ENCODE measurements at regions not wholly inside any gene's neighbourhood (a gene's known extent, or its start where the extent isn't known, plus 50 kb on each side); places are given as distances from the start of the nearest gene placed in this dataset.

DNA sequence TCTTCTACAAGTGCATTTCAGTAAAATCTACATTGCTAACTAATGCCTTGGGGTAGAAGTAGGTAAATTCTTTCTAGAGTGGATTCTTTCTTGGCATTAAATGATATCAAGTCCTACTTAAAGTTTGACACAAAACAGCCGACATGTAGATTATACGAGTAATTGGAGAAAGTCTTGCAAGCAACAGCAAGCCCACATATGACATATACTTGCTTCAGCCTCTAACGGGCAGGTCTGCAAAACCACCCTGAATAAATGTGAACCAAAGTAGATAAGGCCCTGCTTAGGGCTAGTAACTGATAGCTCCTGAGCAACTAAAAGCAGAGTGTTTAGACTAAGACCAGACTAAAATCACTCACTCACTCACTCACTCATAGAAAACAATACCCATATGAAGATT lies 203.2 kb downstream of the LTN1 start:
- TF ChIP-seq, protein P1, sequence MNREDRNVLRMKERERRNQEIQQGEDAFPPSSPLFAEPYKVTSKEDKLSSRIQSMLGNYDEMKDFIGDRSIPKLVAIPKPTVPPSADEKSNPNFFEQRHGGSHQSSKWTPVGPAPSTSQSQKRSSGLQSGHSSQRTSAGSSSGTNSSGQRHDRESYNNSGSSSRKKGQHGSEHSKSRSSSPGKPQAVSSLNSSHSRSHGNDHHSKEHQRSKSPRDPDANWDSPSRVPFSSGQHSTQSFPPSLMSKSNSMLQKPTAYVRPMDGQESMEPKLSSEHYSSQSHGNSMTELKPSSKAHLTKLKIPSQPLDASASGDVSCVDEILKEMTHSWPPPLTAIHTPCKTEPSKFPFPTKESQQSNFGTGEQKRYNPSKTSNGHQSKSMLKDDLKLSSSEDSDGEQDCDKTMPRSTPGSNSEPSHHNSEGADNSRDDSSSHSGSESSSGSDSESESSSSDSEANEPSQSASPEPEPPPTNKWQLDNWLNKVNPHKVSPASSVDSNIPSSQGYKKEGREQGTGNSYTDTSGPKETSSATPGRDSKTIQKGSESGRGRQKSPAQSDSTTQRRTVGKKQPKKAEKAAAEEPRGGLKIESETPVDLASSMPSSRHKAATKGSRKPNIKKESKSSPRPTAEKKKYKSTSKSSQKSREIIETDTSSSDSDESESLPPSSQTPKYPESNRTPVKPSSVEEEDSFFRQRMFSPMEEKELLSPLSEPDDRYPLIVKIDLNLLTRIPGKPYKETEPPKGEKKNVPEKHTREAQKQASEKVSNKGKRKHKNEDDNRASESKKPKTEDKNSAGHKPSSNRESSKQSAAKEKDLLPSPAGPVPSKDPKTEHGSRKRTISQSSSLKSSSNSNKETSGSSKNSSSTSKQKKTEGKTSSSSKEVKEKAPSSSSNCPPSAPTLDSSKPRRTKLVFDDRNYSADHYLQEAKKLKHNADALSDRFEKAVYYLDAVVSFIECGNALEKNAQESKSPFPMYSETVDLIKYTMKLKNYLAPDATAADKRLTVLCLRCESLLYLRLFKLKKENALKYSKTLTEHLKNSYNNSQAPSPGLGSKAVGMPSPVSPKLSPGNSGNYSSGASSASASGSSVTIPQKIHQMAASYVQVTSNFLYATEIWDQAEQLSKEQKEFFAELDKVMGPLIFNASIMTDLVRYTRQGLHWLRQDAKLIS (CRISPR knock-in tag; IDR thresholded peaks at IDR 0.05; ENCODE audit: borderline replicate concordance): no peak
- TF ChIP-seq, protein P2, sequence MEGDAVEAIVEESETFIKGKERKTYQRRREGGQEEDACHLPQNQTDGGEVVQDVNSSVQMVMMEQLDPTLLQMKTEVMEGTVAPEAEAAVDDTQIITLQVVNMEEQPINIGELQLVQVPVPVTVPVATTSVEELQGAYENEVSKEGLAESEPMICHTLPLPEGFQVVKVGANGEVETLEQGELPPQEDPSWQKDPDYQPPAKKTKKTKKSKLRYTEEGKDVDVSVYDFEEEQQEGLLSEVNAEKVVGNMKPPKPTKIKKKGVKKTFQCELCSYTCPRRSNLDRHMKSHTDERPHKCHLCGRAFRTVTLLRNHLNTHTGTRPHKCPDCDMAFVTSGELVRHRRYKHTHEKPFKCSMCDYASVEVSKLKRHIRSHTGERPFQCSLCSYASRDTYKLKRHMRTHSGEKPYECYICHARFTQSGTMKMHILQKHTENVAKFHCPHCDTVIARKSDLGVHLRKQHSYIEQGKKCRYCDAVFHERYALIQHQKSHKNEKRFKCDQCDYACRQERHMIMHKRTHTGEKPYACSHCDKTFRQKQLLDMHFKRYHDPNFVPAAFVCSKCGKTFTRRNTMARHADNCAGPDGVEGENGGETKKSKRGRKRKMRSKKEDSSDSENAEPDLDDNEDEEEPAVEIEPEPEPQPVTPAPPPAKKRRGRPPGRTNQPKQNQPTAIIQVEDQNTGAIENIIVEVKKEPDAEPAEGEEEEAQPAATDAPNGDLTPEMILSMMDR (IDR thresholded peaks at IDR 0.05): no peak
- no peak for TF ChIP-seq TEAD4 (CRISPR knock-in tag; IDR thresholded peaks at IDR 0.05)
- TF ChIP-seq, protein P3, sequence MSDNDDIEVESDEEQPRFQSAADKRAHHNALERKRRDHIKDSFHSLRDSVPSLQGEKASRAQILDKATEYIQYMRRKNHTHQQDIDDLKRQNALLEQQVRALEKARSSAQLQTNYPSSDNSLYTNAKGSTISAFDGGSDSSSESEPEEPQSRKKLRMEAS (CRISPR knock-in tag; IDR thresholded peaks at IDR 0.05): no peak
- TF ChIP-seq, protein P4, sequence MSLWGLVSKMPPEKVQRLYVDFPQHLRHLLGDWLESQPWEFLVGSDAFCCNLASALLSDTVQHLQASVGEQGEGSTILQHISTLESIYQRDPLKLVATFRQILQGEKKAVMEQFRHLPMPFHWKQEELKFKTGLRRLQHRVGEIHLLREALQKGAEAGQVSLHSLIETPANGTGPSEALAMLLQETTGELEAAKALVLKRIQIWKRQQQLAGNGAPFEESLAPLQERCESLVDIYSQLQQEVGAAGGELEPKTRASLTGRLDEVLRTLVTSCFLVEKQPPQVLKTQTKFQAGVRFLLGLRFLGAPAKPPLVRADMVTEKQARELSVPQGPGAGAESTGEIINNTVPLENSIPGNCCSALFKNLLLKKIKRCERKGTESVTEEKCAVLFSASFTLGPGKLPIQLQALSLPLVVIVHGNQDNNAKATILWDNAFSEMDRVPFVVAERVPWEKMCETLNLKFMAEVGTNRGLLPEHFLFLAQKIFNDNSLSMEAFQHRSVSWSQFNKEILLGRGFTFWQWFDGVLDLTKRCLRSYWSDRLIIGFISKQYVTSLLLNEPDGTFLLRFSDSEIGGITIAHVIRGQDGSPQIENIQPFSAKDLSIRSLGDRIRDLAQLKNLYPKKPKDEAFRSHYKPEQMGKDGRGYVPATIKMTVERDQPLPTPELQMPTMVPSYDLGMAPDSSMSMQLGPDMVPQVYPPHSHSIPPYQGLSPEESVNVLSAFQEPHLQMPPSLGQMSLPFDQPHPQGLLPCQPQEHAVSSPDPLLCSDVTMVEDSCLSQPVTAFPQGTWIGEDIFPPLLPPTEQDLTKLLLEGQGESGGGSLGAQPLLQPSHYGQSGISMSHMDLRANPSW (CRISPR knock-in tag; conservative IDR thresholded peaks at IDR 0.05; ENCODE audit: low read depth): no peak
- no peak for TF ChIP-seq MXD4 (CRISPR knock-in tag; IDR thresholded peaks at IDR 0.05; ENCODE audit: borderline replicate concordance)
- TF ChIP-seq, protein P5, sequence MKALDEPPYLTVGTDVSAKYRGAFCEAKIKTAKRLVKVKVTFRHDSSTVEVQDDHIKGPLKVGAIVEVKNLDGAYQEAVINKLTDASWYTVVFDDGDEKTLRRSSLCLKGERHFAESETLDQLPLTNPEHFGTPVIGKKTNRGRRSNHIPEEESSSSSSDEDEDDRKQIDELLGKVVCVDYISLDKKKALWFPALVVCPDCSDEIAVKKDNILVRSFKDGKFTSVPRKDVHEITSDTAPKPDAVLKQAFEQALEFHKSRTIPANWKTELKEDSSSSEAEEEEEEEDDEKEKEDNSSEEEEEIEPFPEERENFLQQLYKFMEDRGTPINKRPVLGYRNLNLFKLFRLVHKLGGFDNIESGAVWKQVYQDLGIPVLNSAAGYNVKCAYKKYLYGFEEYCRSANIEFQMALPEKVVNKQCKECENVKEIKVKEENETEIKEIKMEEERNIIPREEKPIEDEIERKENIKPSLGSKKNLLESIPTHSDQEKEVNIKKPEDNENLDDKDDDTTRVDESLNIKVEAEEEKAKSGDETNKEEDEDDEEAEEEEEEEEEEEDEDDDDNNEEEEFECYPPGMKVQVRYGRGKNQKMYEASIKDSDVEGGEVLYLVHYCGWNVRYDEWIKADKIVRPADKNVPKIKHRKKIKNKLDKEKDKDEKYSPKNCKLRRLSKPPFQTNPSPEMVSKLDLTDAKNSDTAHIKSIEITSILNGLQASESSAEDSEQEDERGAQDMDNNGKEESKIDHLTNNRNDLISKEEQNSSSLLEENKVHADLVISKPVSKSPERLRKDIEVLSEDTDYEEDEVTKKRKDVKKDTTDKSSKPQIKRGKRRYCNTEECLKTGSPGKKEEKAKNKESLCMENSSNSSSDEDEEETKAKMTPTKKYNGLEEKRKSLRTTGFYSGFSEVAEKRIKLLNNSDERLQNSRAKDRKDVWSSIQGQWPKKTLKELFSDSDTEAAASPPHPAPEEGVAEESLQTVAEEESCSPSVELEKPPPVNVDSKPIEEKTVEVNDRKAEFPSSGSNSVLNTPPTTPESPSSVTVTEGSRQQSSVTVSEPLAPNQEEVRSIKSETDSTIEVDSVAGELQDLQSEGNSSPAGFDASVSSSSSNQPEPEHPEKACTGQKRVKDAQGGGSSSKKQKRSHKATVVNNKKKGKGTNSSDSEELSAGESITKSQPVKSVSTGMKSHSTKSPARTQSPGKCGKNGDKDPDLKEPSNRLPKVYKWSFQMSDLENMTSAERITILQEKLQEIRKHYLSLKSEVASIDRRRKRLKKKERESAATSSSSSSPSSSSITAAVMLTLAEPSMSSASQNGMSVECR (CRISPR knock-in tag; IDR thresholded peaks at IDR 0.05; ENCODE audit: borderline replicate concordance): no peak
- no peak for TF ChIP-seq CBFB (CRISPR knock-in tag; IDR thresholded peaks at IDR 0.05; ENCODE audit: low read depth)
- no peak for TF ChIP-seq ELF4 (CRISPR knock-in tag; IDR thresholded peaks at IDR 0.05; ENCODE audit: low read depth)
- TF ChIP-seq NR3C1 (CRISPR knock-in tag; conservative IDR thresholded peaks at IDR 0.05; ENCODE audit: low read depth): no peak
- TF ChIP-seq, protein P6, sequence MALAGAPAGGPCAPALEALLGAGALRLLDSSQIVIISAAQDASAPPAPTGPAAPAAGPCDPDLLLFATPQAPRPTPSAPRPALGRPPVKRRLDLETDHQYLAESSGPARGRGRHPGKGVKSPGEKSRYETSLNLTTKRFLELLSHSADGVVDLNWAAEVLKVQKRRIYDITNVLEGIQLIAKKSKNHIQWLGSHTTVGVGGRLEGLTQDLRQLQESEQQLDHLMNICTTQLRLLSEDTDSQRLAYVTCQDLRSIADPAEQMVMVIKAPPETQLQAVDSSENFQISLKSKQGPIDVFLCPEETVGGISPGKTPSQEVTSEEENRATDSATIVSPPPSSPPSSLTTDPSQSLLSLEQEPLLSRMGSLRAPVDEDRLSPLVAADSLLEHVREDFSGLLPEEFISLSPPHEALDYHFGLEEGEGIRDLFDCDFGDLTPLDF (CRISPR knock-in tag; IDR thresholded peaks at IDR 0.05): no peak
- TF ChIP-seq ZNF219 (CRISPR knock-in tag; IDR thresholded peaks at IDR 0.05; ENCODE audit: borderline replicate concordance): no peak
- no peak for TF ChIP-seq ETV6 (CRISPR knock-in tag; IDR thresholded peaks at IDR 0.05)
